SJCRH30 (cell line): ENCODE measurements at regions not wholly inside any gene's neighbourhood (a gene's known extent, or its start where the extent isn't known, plus 50 kb on each side); places are given as distances from the start of the nearest gene placed in this dataset.

Experiments
- DNase-seq, 2 experiments: peaks; one replicate each; pipeline ENCODE4 v3.0.0-alpha.2; 2015 to 2020
- H3K27ac ChIP-seq: fragments of 250-450 bp; sonication (Bioruptor Pico); 2 replicates; pipeline ENCODE4 v1.5.1; 2020; ENCODE audit warnings: mild to moderate bottlenecking, moderate library complexity
- H3K27me3 ChIP-seq: fragments of 250-450 bp; sonication (Bioruptor Pico); 2 replicates; pipeline ENCODE4 v1.5.1; 2020; ENCODE audit warnings: mild to moderate bottlenecking, moderate library complexity
- H3K36me3 ChIP-seq: fragments of 250-450 bp; sonication (Bioruptor Pico); 2 replicates; pipeline ENCODE4 v1.5.1; 2020; ENCODE audit warnings: mild to moderate bottlenecking, moderate library complexity
- H3K4me1 ChIP-seq: fragments of 250-450 bp; sonication (Bioruptor Pico); 2 replicates; pipeline ENCODE4 v1.5.1; 2020; ENCODE audit warnings: mild to moderate bottlenecking, moderate library complexity
- H3K4me3 ChIP-seq: fragments of 250-450 bp; sonication (Bioruptor Pico); 2 replicates; pipeline ENCODE4 v1.5.1; 2020; ENCODE audit warnings: mild to moderate bottlenecking, moderate library complexity
- H3K9me3 ChIP-seq: fragments of 250-450 bp; sonication (Bioruptor Pico); replicated peaks from 2 replicates; pipeline ENCODE4 v1.5.1; 2020; ENCODE audit warnings: mild to moderate bottlenecking, moderate library complexity

DNA sequence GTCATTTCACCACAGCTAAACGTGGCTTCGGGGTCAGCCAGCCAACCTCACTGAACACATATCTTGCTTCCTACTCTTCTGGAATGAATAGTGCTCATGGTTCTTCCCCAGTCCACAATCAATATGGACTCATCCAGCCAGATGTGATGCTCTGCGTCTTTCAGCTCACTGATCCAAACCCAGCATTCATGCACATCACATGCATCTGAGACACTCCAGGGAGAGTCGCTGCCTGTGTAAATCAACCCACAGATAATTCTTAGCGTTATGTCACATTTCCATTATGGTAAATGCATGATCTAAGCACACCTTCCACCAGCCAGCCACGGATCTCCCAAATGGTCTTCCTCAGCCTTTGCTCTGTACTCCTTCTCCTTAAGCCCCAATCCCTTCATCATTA lies 306.7 kb upstream of the CHAC2 start:
- no peaks in the 10 kb centered on the region for H3K36me3 ChIP-seq
- no peaks in the 10 kb centered on the region for H3K4me1 ChIP-seq
- no peak for DNase-seq
- no peaks in the 10 kb centered on the region for H3K9me3 ChIP-seq
- no peak overlapping the region for H3K4me3 ChIP-seq
- peaks cover 3% of the 10 kb centered on the region; the same call in 1 of the 2 replicates for H3K27me3 ChIP-seq
- H3K27ac ChIP-seq: no peak overlapping the region

GRCh38 chr2:53460347-53460746 lies 307.3 kb upstream of the CHAC2 start:
- DNase-seq: no peak
- Histone ChIP-seq H3K27me3 (no peaks in the 10 kb centered on the region), H3K36me3 (no peaks in the 10 kb centered on the region), H3K27ac (no peak overlapping the region), H3K9me3 (no peaks in the 10 kb centered on the region), H3K4me3 (no peak overlapping the region), H3K4me1 (no peaks in the 10 kb centered on the region)

DNA sequence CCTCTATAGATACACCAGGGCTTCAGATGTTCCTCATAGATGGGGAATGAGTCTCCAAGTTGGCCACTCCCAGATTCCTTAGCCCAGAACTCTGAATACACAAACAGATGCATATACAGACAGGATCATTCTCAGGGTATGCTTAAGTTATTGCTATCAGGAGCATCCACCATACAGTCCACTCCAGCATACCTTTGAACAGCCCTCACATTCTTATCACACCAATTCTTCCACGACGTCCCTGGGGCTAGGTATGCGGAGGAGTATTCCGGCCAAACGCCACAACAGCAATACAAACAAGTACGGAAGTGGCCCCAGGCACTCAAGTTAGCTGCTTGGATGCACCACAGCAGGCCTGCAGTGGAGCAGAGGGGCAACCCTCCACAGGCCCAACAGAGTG lies 312.5 kb upstream of the CHAC2 start:
- Histone ChIP-seq H3K4me1 (peaks cover 16% of the 10 kb centered on the region), H3K27ac (no peak overlapping the region), H3K9me3 (no peaks in the 10 kb centered on the region), H3K4me3 (no peak overlapping the region), H3K36me3 (no peaks in the 10 kb centered on the region), H3K27me3 (no peaks in the 10 kb centered on the region)
- DNase-seq: no peak

DNA sequence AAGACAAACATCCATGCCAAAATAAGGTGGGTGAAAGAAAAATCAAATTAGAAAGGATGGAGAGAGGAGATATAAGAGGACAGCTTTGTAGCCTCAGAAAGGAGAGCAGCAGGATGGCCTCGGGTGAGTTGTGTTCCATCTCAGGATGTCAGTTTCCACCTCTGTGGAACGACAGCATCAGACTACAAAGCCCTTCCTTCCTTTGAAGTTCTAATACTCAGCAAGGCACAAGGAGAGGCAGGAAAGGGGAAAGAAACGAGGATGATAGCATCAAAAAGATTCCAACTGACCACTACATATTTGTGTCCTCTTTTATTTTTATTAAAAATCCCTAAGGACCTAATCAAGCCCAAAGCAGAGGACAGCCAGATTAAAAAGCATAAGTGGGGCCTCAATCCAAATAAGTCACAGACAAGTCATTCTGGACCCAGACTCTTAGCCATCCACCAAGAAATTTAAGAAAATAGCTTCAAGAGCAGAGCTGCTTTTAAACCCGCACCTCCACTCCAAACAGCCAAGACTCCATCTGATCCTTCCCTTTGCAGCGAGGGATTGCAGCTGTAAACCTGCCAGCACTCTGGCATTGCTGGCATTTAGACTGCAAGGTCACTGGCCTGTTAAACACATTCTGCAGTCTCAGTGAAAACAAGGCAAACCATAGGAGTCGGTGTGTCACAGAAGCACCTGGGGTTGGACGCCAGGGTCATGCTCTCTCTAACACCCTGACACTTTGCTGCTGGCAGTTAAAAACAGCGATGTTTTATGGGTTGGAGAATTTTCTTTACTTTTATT lies 314.5 kb upstream of the CHAC2 start:
- Histone ChIP-seq H3K4me1 (peaks cover 18% of the 10 kb centered on the region), H3K9me3 (no peaks in the 10 kb centered on the region), H3K4me3 (no peak overlapping the region), H3K27ac (no peak overlapping the region), H3K36me3 (no peaks in the 10 kb centered on the region), H3K27me3 (no peaks in the 10 kb centered on the region)
- no peak for DNase-seq

DNA sequence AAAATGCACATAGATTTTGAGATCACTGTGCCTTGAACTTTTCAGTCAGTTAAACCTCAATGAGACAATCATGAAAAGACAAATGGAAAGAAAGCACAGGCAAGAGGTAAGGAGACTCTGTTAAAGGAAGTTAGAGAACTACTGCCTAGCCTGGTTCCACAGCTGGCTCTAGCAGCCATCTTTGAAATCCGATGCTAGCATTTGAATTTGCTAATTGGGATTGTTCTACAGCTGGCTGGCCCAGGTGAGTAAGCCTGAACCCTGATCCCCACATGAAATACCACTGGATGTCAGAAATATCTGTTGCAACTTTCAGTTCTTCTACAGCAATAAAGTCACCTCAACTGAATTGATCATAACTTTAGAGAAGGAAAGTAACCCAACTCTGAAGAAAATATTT lies 315.2 kb upstream of the CHAC2 start:
- Histone ChIP-seq H3K36me3 (no peaks in the 10 kb centered on the region), H3K27me3 (no peaks in the 10 kb centered on the region), H3K4me3 (no peak overlapping the region), H3K27ac (no peak overlapping the region), H3K4me1 (peaks cover 18% of the 10 kb centered on the region), H3K9me3 (no peaks in the 10 kb centered on the region)
- no peak for DNase-seq

DNA sequence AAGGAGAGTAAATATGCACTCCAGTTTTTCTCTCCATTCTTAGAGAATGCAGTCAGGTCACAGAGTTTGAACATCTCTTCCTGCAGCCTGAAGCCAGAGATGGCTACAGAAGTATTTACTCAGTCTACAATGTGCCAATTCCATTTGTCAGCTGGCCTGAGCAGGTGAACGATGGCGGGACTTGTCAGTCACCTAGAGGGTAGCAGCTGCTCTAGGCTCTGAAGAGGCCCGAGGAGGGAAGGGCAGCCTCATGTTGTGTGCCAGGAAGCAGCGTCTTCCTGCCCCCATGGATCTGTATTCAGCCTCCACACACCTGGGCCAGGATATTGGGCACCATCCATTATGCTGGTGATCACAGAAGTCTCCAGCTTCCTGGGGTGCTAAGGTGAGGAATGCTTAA lies 316.7 kb upstream of the CHAC2 start:
- peaks cover 18% of the 10 kb centered on the region for H3K4me1 ChIP-seq
- H3K4me3 ChIP-seq: no peak overlapping the region
- DNase-seq: peak; percentile 83 to 88
- no peaks in the 10 kb centered on the region for H3K9me3 ChIP-seq
- no peaks in the 10 kb centered on the region for H3K36me3 ChIP-seq
- H3K27me3 ChIP-seq: no peaks in the 10 kb centered on the region
- H3K27ac ChIP-seq: peak overlapping the region; percentile 4; the same call in 1 of the 2 replicates

- Histone ChIP-seq H3K4me3 (no peak overlapping the region), H3K27me3 (no peaks in the 10 kb centered on the region), H3K36me3 (no peaks in the 10 kb centered on the region), H3K9me3 (no peaks in the 10 kb centered on the region), H3K4me1 (peaks cover 23% of the 10 kb centered on the region), H3K27ac (no peak overlapping the region)
- no peak for DNase-seq
Measured at GRCh38 chr2:53448591-53448990, 319.0 kb upstream of the CHAC2 start.

GRCh38 chr2:53448086-53448485 lies 319.5 kb upstream of the CHAC2 start:
- no peaks in the 10 kb centered on the region for H3K36me3 ChIP-seq
- peaks cover 23% of the 10 kb centered on the region for H3K4me1 ChIP-seq
- no peaks in the 10 kb centered on the region for H3K27me3 ChIP-seq
- no peak overlapping the region for H3K4me3 ChIP-seq
- H3K9me3 ChIP-seq: no peaks in the 10 kb centered on the region
- H3K27ac ChIP-seq: no peak overlapping the region
- no peak for DNase-seq

GRCh38 chr2:53445383-53446070 lies 322.1 kb upstream of the CHAC2 start:
- H3K4me1 ChIP-seq: peaks cover 11% of the 10 kb centered on the region
- no peaks in the 10 kb centered on the region for H3K27me3 ChIP-seq
- no peak overlapping the region for H3K27ac ChIP-seq
- no peaks in the 10 kb centered on the region for H3K36me3 ChIP-seq
- H3K4me3 ChIP-seq: no peak overlapping the region
- no peak for DNase-seq
- H3K9me3 ChIP-seq: no peaks in the 10 kb centered on the region

GRCh38 chr2:53442783-53443182 lies 324.8 kb upstream of the CHAC2 start:
- Histone ChIP-seq H3K9me3 (no peaks in the 10 kb centered on the region), H3K4me1 (peaks cover 24% of the 10 kb centered on the region), H3K27ac (no peak overlapping the region), H3K27me3 (no peaks in the 10 kb centered on the region), H3K36me3 (no peaks in the 10 kb centered on the region), H3K4me3 (no peak overlapping the region)
- DNase-seq: no peak

DNA sequence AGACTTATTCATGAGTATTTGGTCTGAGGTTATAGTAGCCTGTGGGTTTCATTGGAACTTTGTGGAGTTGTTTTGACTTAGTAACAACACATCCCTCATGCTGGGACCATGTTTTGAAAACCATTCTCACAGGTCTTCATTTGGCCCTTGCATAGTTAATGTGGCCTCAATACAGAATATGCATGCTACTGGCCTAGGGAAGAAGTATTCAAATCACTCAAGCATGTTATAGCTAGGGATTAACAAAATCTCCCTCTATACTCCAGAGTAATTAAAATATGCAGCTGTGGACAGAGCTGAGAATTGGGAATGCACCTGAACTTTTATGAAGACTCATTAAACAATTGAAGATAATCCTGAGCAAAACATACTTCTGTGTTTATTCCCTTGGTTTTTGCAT lies 325.5 kb upstream of the CHAC2 start:
- Histone ChIP-seq H3K36me3 (no peaks in the 10 kb centered on the region), H3K9me3 (no peaks in the 10 kb centered on the region), H3K27me3 (no peaks in the 10 kb centered on the region), H3K27ac (no peak overlapping the region), H3K4me3 (no peak overlapping the region), H3K4me1 (peaks cover 31% of the 10 kb centered on the region)
- no peak for DNase-seq

DNA sequence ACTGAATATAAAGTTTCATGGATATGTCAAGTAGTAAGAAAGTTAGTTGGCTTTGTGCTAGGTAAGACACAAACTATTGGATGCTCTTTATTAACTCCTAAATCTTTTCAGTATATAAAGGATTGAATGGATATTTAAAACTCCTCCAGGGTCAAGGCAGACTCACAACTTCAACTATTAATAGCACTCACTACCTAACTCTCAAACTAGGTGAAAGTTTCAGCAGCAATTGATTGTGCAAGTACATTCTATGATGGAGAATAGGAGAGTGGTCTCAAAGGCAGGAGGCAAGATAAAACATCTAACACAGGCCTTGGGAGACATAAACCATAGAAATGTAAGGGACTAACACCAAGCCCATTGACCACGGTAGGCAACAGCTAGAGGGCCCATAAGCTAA lies 328.9 kb upstream of the CHAC2 start:
- Histone ChIP-seq H3K4me1 (peaks cover 34% of the 10 kb centered on the region), H3K36me3 (no peaks in the 10 kb centered on the region), H3K4me3 (no peak overlapping the region), H3K27ac (no peak overlapping the region), H3K9me3 (no peaks in the 10 kb centered on the region), H3K27me3 (no peaks in the 10 kb centered on the region)
- no peak for DNase-seq

- Histone ChIP-seq H3K27me3 (no peaks in the 10 kb centered on the region), H3K27ac (no peak overlapping the region), H3K4me3 (no peak overlapping the region), H3K9me3 (no peaks in the 10 kb centered on the region), H3K36me3 (no peaks in the 10 kb centered on the region), H3K4me1 (peaks cover 34% of the 10 kb centered on the region)
- peak; percentile 79 to 83 for DNase-seq
Measured at GRCh38 chr2:53438100-53438499, 329.5 kb upstream of the CHAC2 start.

GRCh38 chr2:53437371-53437770 lies 330.2 kb upstream of the CHAC2 start:
- Histone ChIP-seq H3K9me3 (no peaks in the 10 kb centered on the region), H3K27ac (no peak overlapping the region), H3K4me3 (no peak overlapping the region), H3K4me1 (peaks cover 34% of the 10 kb centered on the region), H3K27me3 (no peaks in the 10 kb centered on the region), H3K36me3 (no peaks in the 10 kb centered on the region)
- DNase-seq: peak; percentile 37 to 63

- no peak overlapping the region for H3K27ac ChIP-seq
- H3K36me3 ChIP-seq: no peaks in the 10 kb centered on the region
- H3K27me3 ChIP-seq: no peaks in the 10 kb centered on the region
- peaks cover 34% of the 10 kb centered on the region for H3K4me1 ChIP-seq
- H3K9me3 ChIP-seq: no peaks in the 10 kb centered on the region
- H3K4me3 ChIP-seq: no peak overlapping the region
- no peak for DNase-seq
Measured at GRCh38 chr2:53436882-53437281, 330.7 kb upstream of the CHAC2 start.

- no peak for DNase-seq
- no peaks in the 10 kb centered on the region for H3K36me3 ChIP-seq
- H3K27ac ChIP-seq: no peak overlapping the region
- peaks cover 34% of the 10 kb centered on the region for H3K4me1 ChIP-seq
- no peaks in the 10 kb centered on the region for H3K9me3 ChIP-seq
- no peaks in the 10 kb centered on the region for H3K27me3 ChIP-seq
- H3K4me3 ChIP-seq: no peak overlapping the region
Measured at GRCh38 chr2:53435610-53436009, 332.0 kb upstream of the CHAC2 start.
